Tongue (tissue), 1 donor: ENCODE measurements at regions not wholly inside any gene's neighbourhood (a gene's known extent, or its start where the extent isn't known, plus 50 kb on each side); places are given as distances from the start of the nearest gene placed in this dataset.
"Not testable (repeated sequence)": the region's sequence is repeated elsewhere in the genome, so short reads cannot be mapped to it uniquely, and the experiment has no call there.

Experiments
- DNase-seq: peaks from one replicate; pipeline ENCODE4 v3.0.0-alpha.2; 2015

DNA sequence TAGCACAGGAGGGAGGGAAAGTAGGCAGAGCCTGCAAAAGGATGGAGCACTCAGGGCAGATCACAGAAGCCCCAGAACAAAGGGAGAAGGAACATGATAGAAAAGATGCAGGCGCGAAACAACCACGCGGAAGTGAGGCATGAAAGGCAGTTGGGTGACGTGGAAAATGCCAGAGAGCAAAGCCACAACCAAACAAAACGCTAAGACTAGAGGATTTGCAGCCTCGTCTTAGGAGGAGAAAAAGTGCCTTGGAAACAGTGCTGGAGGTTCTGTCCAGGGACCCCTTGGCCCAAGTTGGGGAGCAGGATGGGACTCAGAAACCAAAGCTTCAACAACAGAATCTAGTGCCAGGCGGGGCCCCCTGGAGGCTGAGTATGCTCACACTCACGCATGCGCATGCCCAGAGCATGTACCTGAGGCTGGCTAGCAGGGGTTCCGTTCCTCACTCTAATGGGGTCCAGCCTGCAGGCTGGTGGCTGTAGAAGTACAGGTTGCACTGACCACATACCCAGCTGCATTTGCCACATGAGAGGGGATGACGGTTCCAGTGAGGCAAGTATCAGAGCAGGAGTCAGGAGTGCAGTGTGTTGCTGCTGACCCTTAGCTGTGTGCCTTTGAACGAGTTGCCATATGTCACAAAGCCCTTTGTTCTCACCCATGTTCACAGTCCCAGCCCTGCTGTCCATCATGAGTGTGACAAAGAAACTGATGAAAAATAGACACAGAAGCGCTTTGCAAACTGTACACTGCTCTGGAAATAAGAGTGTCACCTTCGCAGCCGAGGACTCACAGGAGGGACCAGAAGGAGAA lies 568.6 kb upstream of the CADM1 start:
- DNase-seq = no peak

DNA sequence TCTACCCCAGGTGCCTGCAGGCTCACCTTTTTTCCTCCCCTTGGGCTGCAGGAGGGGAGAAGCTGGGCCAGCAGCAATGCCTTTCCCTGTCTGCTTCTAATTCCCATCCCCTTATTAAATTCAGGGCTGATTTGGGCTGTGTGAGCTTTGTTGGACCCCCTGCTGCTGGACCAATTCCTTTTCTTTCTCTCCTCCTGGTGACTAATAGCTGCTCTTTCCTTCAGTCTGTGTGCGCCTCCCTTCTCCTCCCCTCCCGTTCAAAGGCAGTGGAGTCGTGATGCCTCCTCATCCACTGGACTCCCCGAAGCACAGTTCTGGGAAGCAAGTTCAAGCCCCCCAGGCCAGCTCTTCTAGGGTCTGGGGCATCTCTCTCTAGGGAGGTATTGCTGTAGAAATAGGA lies 567.9 kb upstream of the CADM1 start:
- no peak for DNase-seq

DNA sequence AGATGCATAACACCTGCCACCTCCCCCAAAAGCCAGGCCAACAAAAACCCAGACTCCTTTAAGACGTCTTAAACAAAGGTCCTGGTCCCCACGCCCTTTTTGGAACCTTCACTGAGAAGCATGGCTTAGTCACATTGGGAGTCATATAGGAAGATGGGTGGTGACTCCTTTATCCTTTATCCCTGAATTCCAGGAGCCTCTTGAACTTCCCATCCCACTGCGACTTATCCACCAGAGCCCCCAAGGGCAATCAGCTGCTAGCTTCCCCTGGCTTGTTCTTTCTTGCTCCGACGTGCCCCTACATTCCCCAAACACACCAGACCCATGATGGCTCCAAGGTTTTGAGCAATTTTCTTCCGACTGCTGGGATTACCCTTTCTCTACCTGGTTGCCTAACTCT lies 567.0 kb upstream of the CADM1 start:
- DNase-seq = no peak

DNA sequence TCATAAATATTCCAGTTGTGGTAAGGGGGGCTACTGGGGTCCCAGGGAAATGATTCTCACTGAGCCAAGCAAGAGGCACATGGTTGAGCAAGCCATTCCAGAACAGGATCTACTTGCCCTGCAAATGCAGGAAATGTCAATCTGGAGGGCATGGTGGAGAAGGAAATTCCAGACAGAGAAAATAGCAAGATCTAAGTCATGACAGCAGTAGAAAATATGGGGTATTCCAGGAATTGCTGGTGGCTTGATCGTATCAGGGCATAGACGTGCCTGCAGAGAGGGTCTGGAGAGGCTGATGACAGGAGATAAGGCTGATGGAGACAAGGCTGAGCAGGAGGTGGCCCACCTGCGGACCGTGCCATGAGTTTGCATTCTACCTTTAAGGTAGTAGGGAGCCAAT lies 566.3 kb upstream of the CADM1 start:
- no peak for DNase-seq

DNA sequence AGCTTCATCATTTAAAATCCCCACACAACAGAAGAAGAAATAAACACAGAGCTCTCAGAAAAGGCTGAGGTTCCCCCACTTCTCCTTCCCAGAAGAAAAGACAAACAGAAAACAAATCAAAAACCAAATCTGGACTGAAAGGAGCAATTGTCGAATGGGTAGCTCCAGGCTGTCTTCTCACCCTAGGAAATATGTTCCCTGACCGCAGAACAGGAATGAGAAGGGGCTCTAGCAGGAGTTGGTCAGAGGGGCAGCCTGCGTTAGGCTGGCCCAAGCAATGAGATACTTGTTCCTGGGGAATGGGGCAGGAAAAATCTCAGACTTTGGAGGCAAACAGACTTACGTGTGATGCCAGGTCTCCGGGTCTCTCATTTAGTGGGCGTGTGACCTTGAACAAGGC lies 562.6 kb upstream of the CADM1 start:
- DNase-seq = no peak

DNA sequence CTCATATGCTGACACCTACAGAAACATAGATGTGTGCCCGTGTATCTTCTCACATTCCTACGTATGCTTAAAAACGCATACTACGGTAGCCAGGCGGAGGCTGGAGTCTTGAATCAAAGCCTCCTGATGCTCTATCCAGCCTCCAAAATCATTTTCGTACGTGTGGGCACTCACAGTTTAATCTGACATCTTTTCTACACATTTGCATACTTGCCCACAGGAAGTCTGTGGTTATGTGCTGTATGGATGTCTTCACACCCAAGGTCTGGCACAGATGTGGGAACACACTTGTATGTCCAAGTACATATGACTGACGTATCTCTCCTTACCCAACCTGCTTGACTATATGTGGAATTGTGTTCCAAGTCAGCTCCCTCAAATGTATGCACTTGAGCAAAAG lies 561.8 kb upstream of the CADM1 start:
- DNase-seq = no peak

DNA sequence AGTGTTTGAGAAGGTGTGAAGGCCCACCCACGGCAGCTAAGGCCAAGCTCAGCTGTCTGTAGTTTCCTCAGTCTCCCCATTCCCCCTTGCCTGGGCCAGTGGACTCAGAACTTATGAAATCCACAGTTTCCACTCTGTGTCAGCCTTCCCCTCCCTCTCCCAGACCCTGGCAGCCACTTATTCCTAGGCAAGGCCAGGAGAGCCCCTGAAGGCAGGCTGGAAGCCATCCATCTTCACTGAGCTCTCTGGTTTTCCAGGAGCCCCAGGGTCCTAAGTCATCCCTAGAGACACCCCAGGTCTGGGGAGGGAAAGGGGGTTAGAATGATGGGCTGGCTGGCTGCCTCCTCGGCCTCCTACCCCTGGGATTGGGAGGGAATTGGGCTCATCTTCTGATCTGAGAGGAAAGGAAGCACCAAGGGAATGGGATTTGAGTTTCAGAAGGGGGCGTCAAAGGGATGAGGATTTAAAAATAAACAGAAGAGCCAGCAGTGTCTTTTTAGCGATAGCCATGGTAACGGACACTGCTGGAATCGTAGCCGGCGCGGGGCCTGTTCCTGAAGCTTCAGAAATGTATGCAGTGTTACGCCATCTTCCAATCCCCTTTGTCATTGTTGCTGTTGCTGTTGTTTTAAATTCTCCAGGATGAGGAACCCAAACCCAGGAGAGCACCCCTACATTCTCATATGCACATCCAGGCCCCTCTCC lies 561.1 kb upstream of the CADM1 start:
- no peak for DNase-seq

DNA sequence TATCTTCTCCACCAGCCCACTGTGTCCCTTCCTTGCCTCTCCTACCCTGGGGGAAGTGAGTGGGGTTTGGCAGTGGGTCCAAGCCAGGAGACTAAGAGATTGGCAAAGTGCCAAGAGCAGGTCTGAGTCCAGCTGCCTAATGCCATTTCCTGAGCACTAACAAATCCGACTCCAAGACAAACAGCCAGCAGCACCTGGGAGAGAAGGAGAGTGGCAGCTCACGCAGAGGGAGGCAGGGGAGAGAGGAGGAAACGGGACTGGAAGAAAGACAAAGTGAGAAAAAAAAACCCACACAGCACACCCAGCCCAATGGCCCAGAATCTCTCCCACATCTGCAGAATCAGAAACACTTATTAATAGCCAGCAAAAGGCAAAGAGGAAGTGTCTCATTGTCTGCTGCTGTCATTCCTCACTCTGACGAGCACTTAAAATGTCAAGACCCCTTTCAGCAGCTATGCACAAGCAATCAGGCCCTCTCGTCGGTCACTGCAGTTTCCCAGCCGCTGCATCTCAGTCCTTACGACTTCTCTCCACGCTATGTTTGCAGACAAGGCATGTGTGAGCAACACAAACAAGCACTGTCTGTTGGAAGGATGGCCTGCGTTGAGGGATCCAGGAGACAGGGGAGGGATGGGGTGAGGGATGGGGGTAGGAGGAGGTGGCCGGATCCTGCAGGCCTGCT lies 558.4 kb upstream of the CADM1 start:
- DNase-seq = peak; percentile 73

DNA sequence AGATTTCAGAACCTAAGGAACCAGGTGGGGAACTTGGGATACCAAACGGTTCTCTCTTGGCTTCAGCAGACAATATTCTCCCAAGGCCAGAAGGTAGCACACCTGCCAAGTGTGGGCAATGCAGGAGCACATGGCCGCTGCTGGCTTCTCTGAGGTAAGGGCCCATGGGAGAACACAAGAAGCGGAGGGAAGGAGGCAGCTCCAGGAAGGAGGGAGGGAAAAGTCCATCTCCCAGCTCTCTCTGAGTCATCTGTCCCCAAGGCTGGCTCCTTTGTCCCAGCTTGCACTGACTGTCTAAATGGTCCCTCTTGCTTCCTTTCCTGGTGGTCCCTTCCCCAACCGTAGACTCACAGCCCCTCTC lies 557.9 kb upstream of the CADM1 start:
- DNase-seq = no peak

DNA sequence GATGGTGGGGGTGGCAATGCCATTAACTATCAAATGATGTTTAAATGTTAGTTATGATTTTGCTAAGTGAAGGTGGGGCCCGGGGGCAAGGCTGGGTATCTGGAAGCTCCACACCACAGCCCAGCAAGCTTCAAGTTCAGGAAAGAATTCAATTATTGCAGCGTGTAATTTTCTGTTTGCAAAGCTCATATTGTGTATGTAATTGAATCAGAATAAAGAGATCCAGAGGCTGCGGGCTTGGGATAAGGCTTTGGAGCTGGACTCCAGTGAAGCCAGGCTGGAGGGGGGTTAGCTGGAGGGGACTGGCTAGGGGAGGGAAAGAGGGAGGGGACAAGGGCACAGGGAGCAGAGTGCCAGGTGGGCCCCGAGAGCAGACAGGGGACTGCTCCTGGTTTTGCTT lies 557.1 kb upstream of the CADM1 start:
- no peak for DNase-seq

DNA sequence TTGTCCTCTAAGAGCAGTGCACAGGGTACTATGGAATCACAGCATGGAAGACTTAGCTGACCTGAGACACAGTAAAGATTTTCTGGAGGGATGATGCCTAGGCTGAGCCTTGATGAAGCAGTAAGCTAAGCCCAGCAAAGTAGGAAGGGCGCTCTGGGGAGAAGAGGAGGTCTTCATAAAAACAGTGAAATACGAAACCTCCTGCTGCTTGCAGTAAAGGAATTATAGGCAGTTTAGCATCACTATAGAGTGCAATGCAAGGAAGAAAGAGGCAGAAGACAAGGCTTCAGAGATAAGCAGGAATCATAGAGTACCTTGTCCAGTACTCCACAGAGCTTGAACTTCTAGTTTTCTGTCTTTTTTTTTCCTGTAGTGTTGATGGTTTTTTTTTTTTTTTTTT lies 555.7 kb upstream of the CADM1 start:
- DNase-seq = no peak

DNA sequence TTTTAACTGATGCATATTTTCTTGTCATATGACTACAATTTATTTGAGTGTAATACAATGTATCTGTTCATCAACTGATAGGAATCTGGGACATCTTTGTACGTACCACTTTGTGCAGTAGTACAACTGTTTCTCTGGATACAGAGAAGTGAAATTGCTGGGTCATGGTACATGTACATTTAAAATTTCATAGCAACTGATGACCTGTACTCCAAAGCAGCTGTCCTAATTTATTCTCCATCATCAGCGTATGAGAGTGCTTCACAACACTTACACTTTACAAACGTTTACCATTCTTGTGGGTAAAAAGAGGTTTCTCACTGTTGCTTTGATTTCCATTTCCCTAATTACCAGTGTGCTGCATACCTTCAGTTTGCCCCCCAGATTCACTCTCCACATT lies 552.8 kb upstream of the CADM1 start:
- no peak for DNase-seq

DNA sequence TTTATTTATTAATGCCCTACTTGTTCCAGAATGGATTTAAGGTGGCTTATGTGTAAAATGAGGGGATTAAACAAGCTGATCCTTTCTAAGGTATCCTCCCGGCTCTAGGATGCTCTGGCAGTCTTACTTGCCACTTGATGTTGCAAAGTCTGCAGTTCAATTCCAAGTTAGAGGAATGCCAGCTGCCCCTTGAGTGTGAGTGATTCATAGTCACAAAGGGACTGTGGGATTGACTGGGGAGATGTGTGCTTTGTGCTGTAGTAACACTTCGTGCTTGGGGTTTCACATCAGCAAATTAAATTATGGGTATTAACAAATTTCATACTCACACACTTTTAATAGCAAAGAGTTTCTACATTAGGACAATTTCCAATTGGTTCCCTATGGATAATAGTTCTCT lies 550.8 kb upstream of the CADM1 start:
- DNase-seq = no peak

DNA sequence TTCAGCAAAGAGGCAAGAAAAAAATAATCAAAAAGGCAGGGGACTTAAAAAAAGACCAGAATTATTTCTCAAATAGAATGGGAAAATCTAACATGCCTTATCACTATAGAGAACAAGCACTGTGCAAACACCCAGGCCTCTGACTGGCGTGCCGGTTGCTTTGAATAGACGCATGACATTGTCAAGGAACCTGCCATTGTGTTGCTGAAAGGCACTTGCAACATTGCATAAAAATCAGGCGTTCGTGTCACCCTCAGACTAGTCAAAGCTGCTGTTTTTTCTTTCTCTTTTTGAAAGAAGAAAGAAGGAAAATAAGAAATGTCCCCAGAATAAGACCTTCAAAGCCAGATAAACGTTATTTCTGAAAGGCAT lies 549.3 kb upstream of the CADM1 start:
- DNase-seq = no peak

DNA sequence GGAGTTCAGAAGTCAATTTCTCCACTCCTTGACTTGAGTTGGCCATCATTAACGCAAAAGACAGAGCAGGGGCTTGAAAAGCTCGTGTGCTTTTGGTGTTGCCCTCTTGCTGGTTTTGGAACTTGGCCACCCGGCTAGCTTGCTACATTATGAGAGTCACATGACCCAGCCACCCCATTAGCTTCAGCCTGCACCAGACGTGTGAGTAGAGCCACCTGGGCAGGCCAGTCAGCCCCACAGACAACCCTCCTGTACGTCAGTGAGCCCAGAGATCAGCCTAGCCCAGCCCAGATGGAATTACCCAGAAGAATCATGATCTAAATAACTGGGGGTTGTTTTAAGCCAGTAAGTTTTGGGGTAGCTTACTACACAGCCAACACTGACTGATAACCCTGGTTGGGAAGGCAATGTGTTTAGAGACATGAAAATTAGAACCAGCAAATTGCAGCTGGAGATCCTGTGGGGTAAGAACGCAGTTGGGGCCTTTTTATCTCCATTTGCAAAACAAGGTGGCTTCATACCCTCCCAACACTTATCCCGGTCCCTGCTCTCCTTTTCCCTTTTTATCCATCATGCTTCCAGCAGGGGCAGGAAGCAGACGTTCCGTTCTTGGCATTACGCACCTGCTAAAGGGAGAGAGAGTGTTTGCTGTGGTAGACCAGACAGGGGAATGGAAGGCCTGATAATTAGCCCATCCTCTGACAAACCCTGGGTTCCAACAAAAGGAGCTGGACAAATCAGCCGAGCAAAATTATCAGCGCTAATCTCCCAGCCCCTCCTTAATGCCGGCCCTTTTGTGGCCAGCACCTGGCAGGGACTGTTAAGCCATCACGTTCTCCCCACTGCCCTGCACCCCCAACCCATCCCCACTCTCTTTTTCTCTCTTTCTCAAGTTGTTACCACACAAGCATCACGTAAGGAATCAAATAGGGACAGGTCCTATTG lies 548.7 kb upstream of the CADM1 start:
- DNase-seq = no peak

DNA sequence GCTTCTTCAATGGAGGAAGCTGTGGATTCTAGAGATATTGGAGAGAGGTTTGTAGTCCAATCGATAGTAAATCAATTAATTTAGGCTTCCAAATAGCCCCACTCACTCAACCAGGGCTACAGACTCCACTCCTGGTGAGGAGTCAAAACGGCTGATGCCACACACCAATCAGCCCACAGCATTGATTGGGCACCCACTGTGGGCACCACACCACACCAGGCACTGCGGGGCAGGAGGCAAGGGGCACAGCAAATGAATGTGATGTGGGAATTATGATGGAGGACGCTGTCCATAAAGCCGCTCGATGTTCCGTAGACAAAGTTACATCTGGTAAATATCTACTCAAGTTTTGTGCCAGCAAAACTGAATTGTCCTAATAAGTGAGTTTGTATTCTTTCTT lies 547.3 kb upstream of the CADM1 start:
- no peak for DNase-seq

DNA sequence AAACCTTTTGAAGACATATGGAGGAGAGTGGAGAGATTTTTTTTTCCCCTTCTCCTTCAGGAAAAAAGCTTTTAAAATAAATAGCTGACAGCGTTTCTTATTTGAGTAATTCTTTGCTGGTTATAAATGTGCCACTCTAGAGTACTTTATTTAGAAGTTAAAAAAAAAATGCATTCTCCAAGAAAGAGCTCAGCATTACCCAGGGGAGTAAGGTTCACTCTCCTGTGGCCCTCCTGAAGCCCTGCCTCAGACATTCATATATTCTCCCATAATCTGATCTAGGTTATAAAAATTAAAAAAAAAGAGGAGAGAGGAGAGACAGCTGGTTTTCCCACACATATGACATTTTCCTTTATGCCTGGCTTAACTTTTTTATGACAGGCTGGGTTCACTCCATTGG lies 545.2 kb upstream of the CADM1 start:
- no peak for DNase-seq

DNA sequence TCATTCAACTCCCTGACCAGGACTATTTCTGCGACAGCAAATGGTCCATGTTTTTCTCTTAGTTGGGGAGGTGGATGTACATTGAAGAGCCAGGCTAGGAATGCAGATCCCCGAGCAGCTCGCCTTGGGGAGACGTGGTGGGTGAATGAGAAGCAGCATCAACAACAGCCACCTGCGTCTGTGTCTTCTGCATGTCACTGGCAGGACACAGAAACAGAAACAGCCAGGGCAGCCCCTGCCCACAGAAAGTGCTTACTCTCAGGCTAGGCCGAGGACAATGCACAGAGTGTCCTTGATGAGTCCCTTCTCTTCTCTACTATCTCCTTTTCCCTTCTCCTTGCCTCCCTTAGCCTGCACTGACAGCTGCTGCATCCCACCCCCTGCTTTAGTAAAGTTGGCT lies 541.9 kb upstream of the CADM1 start:
- DNase-seq = no peak

DNA sequence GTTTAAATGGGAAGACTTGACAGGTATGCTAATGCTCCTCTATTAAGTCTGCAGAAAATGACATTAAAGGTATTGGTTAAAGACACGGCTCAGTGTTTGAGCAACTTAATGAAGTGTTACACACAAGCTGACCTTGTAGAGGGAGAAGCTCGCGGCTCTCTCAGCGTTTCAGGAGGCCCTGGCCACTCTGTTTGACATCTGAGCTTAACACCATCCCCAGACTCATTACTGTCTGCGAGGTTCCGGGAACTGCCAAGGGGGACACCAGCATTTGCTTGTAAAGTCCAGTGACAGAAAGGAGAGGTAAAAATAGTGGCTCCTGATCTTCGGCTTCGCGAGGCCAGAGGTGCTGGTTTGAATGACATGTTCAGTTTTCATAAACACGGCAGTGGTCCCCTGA lies 540.7 kb upstream of the CADM1 start:
- no peak for DNase-seq

DNA sequence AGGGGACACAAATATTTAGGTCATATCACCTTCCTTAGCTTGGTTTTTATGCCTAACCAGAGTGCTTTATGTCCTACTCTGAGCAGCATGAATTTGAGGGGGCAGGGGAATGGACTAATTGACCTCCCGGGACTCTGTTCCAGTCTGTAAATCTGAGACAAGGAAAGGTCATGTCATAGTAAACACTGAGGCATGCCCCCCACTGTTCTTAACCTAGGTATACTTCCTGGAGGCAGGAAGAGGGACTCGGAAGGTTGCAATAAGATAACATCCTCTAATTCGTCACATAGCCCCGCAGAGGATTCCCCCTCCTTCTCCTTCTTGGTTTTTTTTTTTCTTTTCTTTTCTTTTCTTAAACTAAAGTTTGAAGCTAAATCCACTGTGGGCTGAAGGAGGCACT lies 540.3 kb upstream of the CADM1 start:
- DNase-seq = no peak

DNA sequence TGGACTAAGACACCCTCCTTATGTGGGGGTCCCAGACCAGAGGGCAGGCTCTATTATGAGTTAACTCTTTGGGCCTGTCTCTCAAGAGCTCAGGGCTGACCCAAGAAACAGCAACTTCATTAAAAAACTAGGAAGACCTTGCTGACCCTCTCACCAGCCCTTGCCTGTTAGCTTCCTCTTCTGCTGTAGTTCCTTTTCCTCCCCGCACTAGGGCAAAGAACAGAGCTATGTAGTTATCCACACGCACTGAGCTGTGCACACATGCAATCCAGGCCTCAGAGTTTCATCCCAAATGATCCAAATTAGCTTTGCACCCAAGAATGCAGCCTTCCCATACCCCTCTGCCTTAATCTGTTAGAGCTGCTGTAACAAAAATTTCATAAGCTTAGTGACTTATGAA lies 539.6 kb upstream of the CADM1 start:
- no peak for DNase-seq

DNA sequence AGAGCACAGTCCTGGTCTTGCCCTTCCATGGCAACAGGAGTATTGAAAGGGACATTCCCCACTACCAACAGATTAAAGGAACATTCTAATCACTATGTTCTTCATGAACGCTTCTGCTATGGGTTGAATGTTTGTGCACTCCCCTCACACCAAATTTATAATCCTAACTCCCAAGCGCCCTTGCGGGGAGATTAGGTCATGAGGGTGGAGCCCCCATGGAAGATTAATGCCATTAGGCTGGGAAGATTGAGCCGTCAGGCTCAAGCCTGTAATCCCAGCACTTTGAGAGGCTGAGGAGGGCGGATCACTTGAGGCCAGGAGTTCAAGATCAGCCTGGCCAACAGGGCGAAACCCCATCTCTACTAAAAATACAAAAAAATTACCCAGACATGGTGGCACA lies 538.8 kb upstream of the CADM1 start:
- not testable (repeated sequence) for DNase-seq

DNA sequence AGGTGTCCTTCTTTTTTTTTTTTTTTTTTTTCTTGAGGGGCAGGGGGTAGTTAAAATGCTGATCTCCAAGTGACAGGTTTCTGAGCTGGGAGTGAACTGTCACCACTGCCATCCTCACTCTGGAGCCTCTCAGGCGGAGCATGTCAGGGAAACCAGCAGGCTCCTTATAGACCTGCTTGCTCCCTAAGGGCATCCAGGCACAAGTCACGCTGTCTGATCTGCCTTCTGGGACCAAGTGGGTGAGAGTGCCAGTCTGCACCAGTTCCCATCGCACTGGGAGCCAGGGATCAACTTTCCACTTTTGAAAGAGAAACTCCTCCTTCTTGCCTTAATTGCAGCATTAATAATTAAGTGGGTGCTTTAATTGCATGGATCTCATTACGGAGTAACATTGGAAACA lies 537.9 kb upstream of the CADM1 start:
- DNase-seq = no peak
